PC-9 (cell line): ENCODE measurements at regions not wholly inside any gene's neighbourhood (a gene's known extent, or its start where the extent isn't known, plus 50 kb on each side); places are given as distances from the start of the nearest gene placed in this dataset.

Experiments used
- CTCF ChIP-seq: fragments of 200-600 bp; sonication (generic); conservative IDR thresholded peaks from 2 replicates; pipeline ENCODE4 v1.6.1; 2017; ENCODE audit warnings: mixed run types, antibody characterized with exemption, mild to moderate bottlenecking, moderate library complexity
- EZH2 ChIP-seq: fragments of 200-600 bp; sonication (generic); IDR thresholded peaks from 2 replicates; pipeline ENCODE4 v1.8.0; 2017; ENCODE audit warnings: antibody characterized with exemption, low read depth

- TF ChIP-seq CTCF (no peak), EZH2 (no peak)
These were observed 951.2 kb downstream of the TECRL start for GRCh38 chr4:63458010-63458409.
